A673 (cell line): ENCODE measurements at regions not wholly inside any gene's neighbourhood (a gene's known extent, or its start where the extent isn't known, plus 50 kb on each side); places are given as distances from the start of the nearest gene placed in this dataset.
"Not testable (repeated sequence)": the region's sequence is repeated elsewhere in the genome, so short reads cannot be mapped to it uniquely, and the experiment has no call there.

Source experiments
- BruUV-seq: library from RNA; stranded (reverse); fragments of 400-500 nt; replicated peaks from 2 replicates; lab custom pipeline; 2021; lab: Mats Ljungman, UMichigan
- CTCF ChIA-PET: fragments of 300-600 bp; sonication (Branson Sonifier 250); formaldehyde crosslinking; loops from one replicate; lab custom pipeline; 2022; ENCODE audit warnings: antibody characterized with exemption; lab: Charles Lee
- POLR2A ChIA-PET: fragments of 300-600 bp; sonication (Branson Sonifier 250); formaldehyde crosslinking; loops from one replicate; lab custom pipeline; 2022; ENCODE audit warnings: antibody characterized with exemption; ENCODE audit not compliant: low non-redundant PET; lab: Charles Lee
- DNase-seq: peaks from one replicate; pipeline ENCODE4 v3.0.0-alpha.2; 2015; ENCODE audit warnings: low spot score
- H3K27ac ChIP-seq: fragments of 200-600 bp; sonication (generic); 2 replicates; pipeline ENCODE4 v1.5.1; 2016; ENCODE audit warnings: mixed run types, low read depth, mild to moderate bottlenecking, mixed read lengths, antibody characterized with exemption, low read length; ENCODE audit not compliant: poor library complexity, severe bottlenecking
- H3K27me3 ChIP-seq: fragments of 200-600 bp; sonication (generic); replicated peaks from 2 replicates; pipeline ENCODE4 v1.6.1; 2017; ENCODE audit warnings: mixed run types, low read depth, mild to moderate bottlenecking, mixed read lengths, antibody characterized with exemption, low read length; ENCODE audit not compliant: insufficient read depth, poor library complexity
- H3K36me3 ChIP-seq: fragments of 200-600 bp; sonication (generic); 2 replicates; pipeline ENCODE4 v1.6.1; 2016; ENCODE audit warnings: mixed run types, mild to moderate bottlenecking, mixed read lengths, antibody characterized with exemption, low read length; ENCODE audit not compliant: insufficient read depth, poor library complexity, severe bottlenecking
- H3K4me1 ChIP-seq: fragments of 200-600 bp; sonication (generic); 2 replicates; pipeline ENCODE4 v1.6.1; 2017; ENCODE audit warnings: mixed run types, mild to moderate bottlenecking, mixed read lengths, antibody characterized with exemption, low read length; ENCODE audit not compliant: insufficient read depth, poor library complexity, severe bottlenecking
- H3K4me3 ChIP-seq: fragments of 200-600 bp; sonication (generic); 2 replicates; pipeline ENCODE4 v1.5.1; 2016; ENCODE audit warnings: low read depth, mixed run types, mild to moderate bottlenecking, mixed read lengths, low read length; ENCODE audit not compliant: poor library complexity, severe bottlenecking
- H3K9me3 ChIP-seq: fragments of 200-600 bp; sonication (generic); 2 replicates; pipeline ENCODE4 v1.6.1; 2016; ENCODE audit warnings: mixed run types, low read depth, mild to moderate bottlenecking, mixed read lengths, antibody characterized with exemption, low read length; ENCODE audit not compliant: poor library complexity, severe bottlenecking
- CTCF ChIP-seq: fragments of 300-800, 200-600 bp; sonication (generic); conservative IDR thresholded peaks from 2 replicates; pipeline ENCODE4 v1.5.1; 2017; ENCODE audit warnings: low read depth, mild to moderate bottlenecking, antibody characterized with exemption, low read length, moderate library complexity, mixed read lengths
- EZH2 ChIP-seq: fragments of 200-600 bp; sonication (generic); IDR thresholded peaks from 2 replicates; pipeline ENCODE4 v1.6.1; 2017; ENCODE audit warnings: borderline replicate concordance, low read depth, mild to moderate bottlenecking, mixed read lengths, antibody characterized with exemption, low read length; ENCODE audit not compliant: poor library complexity, severe bottlenecking
- intact Hi-C: fragments of 100-400 bp; cut with micrococcal nuclease; formaldehyde crosslinking; loops from one replicate; pipeline ENCODE4 v1.10.0; 2022; ENCODE audit not compliant: unreplicated experiment

- CTCF ChIA-PET = no interaction called here
- no peak for TF ChIP-seq CTCF
- TF ChIP-seq EZH2 = no peak
- H3K27me3 ChIP-seq = no peaks in the 10 kb centered on the region
- DNase-seq = no peak
- H3K4me1 ChIP-seq = no peaks in the 10 kb centered on the region
- H3K4me3 ChIP-seq = no peak overlapping the region
- no TSS peak for BruUV-seq
- H3K27ac ChIP-seq = no peak overlapping the region
- H3K36me3 ChIP-seq = no peaks in the 10 kb centered on the region
- intact Hi-C loops = no loop called here
- H3K9me3 ChIP-seq = no peaks in the 10 kb centered on the region
- POLR2A ChIA-PET = no interaction called here
Observed at GRCh38 chr4:27974339-27974738, 1113.7 kb downstream of the STIM2 start.

- DNase-seq, intact Hi-C loops, H3K4me1 ChIP-seq, H3K27ac ChIP-seq, CTCF ChIA-PET, H3K4me3 ChIP-seq, H3K9me3 ChIP-seq, H3K36me3 ChIP-seq, H3K27me3 ChIP-seq, BruUV-seq, POLR2A ChIA-PET: not testable (repeated sequence)
Observed at GRCh38 chr4:27974881-27975280, 1114.2 kb downstream of the STIM2 start.

GRCh38 chr4:27978427-27979109 is 1117.9 kb downstream of the STIM2 start:
- H3K27ac ChIP-seq, intact Hi-C loops, CTCF ChIA-PET, H3K4me1 ChIP-seq, POLR2A ChIA-PET, DNase-seq, H3K4me3 ChIP-seq, H3K9me3 ChIP-seq, BruUV-seq, H3K36me3 ChIP-seq, H3K27me3 ChIP-seq: not testable (repeated sequence)

GRCh38 chr4:27985522-27985921 is 1124.9 kb downstream of the STIM2 start:
- BruUV-seq = no TSS peak
- Histone ChIP-seq H3K27me3 (no peaks in the 10 kb centered on the region), H3K36me3 (no peaks in the 10 kb centered on the region), H3K27ac (no peak overlapping the region), H3K4me3 (no peak overlapping the region), H3K9me3 (no peaks in the 10 kb centered on the region), H3K4me1 (no peaks in the 10 kb centered on the region)
- intact Hi-C loops = no loop called here
- DNase-seq = no peak
- POLR2A ChIA-PET = no interaction called here
- TF ChIP-seq EZH2 (no peak), CTCF (no peak)
- CTCF ChIA-PET = no interaction called here
